Mesendoderm (in vitro differentiated cells): ENCODE measurements at regions not wholly inside any gene's neighbourhood (a gene's known extent, or its start where the extent isn't known, plus 50 kb on each side); places are given as distances from the start of the nearest gene placed in this dataset.

Experiments
- DNase-seq: peaks from one replicate; pipeline ENCODE4 v3.0.0; 2013
- H2AK5ac ChIP-seq: 2 replicates; pipeline ENCODE4 v1.6.1; 2013; ENCODE audit warnings: low read length, inconsistent platforms
- H2BK120ac ChIP-seq: 2 replicates; pipeline ENCODE4 v1.6.1; 2013; ENCODE audit warnings: low read depth, mild to moderate bottlenecking, low read length, moderate library complexity, mixed read lengths
- H2BK15ac ChIP-seq: replicated peaks from 2 replicates; pipeline ENCODE4 v1.6.1; 2013; ENCODE audit warnings: low read depth, mild to moderate bottlenecking, moderate library complexity
- H2BK5ac ChIP-seq: 2 replicates; pipeline ENCODE4 v1.6.1; 2013; ENCODE audit warnings: low read length, inconsistent platforms
- H3K18ac ChIP-seq: 2 replicates; pipeline ENCODE4 v1.6.1; 2013; ENCODE audit warnings: mild to moderate bottlenecking, low read length, mixed read lengths
- H3K23ac ChIP-seq: one replicate; pipeline ENCODE4 v1.6.1; 2013; ENCODE audit warnings: low read length
- H3K27ac ChIP-seq: 2 replicates; pipeline ENCODE4 v1.5.1; 2013; ENCODE audit warnings: low read depth, mild to moderate bottlenecking, inconsistent platforms, low read length, moderate library complexity
- H3K27me3 ChIP-seq: 2 replicates; pipeline ENCODE4 v1.6.1; 2013; ENCODE audit warnings: low read length, control low read depth, mild to moderate bottlenecking, inconsistent platforms; ENCODE audit not compliant: insufficient read depth, poor library complexity
- H3K36me3 ChIP-seq: 2 replicates; pipeline ENCODE4 v1.6.1; 2013; ENCODE audit warnings: low read length, inconsistent platforms; ENCODE audit not compliant: control insufficient read depth, insufficient read depth
- H3K4ac ChIP-seq: one replicate; pipeline ENCODE4 v1.6.1; 2013; ENCODE audit warnings: low read depth, mild to moderate bottlenecking, low read length, moderate library complexity
- H3K4me1 ChIP-seq: 2 replicates; pipeline ENCODE4 v1.6.1; 2013; ENCODE audit warnings: low read depth, low read length, inconsistent platforms; ENCODE audit not compliant: control insufficient read depth
- H3K4me2 ChIP-seq: 2 replicates; pipeline ENCODE4 v1.6.1; 2013; ENCODE audit warnings: low read length
- H3K4me3 ChIP-seq: 2 replicates; pipeline ENCODE4 v1.5.1; 2013; ENCODE audit warnings: mild to moderate bottlenecking, low read length
- H3K56ac ChIP-seq: one replicate; pipeline ENCODE4 v1.6.1; 2013; ENCODE audit warnings: low read length
- H3K79me1 ChIP-seq: 2 replicates; pipeline ENCODE4 v1.6.1; 2013; ENCODE audit warnings: low read length, inconsistent platforms
- H3K79me2 ChIP-seq: 2 replicates; pipeline ENCODE4 v1.6.1; 2013; ENCODE audit warnings: mild to moderate bottlenecking, low read length; ENCODE audit not compliant: control insufficient read depth, insufficient read depth
- H3K9ac ChIP-seq: 2 replicates; pipeline ENCODE4 v1.6.1; 2013; ENCODE audit warnings: low read length, inconsistent platforms
- H4K5ac ChIP-seq: one replicate; pipeline ENCODE4 v1.6.1; 2013; ENCODE audit warnings: low read length
- H4K8ac ChIP-seq: one replicate; pipeline ENCODE4 v1.6.1; 2013; ENCODE audit warnings: low read depth, mild to moderate bottlenecking, control low read depth, low read length, moderate library complexity
- WGBS: extraction: QIAGEN DNeasy Blood & Tissue Kit; methylation state at CpG from one replicate; pipeline ENCODE4 v1.1.7; 2013; ENCODE audit warnings: low lambda C conversion rate, missing lambda C conversion rate; ENCODE audit not compliant: insufficient coverage; ENCODE audit errors: extremely low coverage; 5-methylcytosine and 5-hydroxymethylcytosine counted together

- no peak overlapping the region for H3K9ac ChIP-seq
- no peak overlapping the region for H3K27ac ChIP-seq
- H3K18ac ChIP-seq, result no peak overlapping the region
- no peak overlapping the region for H3K56ac ChIP-seq
- no peak overlapping the region for H2BK5ac ChIP-seq
- no peaks in the 10 kb centered on the region for H3K79me2 ChIP-seq
- no peak overlapping the region for H3K4me3 ChIP-seq
- H3K23ac ChIP-seq, result no peak overlapping the region
- H3K36me3 ChIP-seq, result no peaks in the 10 kb centered on the region
- H3K4ac ChIP-seq, result no peak overlapping the region
- H2AK5ac ChIP-seq, result no peak overlapping the region
- DNase-seq, result peak; percentile 90
- no peak overlapping the region for H2BK120ac ChIP-seq
- H3K27me3 ChIP-seq, result no peaks in the 10 kb centered on the region
- H3K4me2 ChIP-seq, result no peak overlapping the region
- H3K79me1 ChIP-seq, result no peaks in the 10 kb centered on the region
- H2BK15ac ChIP-seq, result no peak overlapping the region
- no peaks in the 10 kb centered on the region for H3K4me1 ChIP-seq
- no peak overlapping the region for H4K8ac ChIP-seq
- WGBS, result no CpG with 5 or more reads among the region's 6 CpGs
- no peak overlapping the region for H4K5ac ChIP-seq
Measured at GRCh38 chr4:128560754-128561495, 248.6 kb upstream of the JADE1 start.

DNA sequence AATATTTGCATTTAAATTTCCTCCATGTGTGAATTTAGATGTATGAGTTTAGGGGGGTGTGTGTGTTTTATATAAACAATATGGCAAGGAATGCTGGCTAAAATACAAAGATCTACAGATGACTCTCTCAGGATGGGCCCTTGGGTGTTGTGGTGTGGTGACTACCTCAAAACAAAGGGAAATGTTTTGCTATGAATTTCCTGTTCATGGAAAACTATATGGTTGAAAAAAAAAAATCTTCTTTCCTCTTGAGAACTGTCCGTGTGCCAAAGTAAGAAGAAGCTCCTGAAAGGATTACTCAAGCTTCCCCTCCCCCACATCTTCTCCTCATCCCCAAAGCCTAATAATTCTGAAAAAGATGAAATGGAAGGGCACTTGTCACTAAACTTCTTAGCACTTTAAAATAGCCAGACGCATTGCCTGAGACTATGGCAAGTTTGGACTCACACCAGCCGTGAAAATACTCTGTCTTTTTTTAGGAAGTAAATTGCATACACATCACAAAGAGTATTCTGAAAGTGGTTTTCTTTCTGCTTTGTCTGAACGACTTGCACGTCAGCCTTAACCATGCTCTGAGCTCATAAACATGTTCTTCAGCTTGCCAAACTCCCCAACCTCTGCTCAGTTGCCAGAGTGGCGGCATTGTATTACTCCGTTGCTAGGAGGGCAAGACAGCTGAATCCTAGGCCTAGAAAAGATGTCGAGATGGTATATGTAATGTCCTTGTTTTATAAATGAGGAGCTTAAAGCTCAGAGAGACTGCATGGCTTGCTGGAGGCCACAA lies 250.4 kb upstream of the JADE1 start:
- no peak for DNase-seq
- H3K79me1 ChIP-seq, result no peaks in the 10 kb centered on the region
- no peak overlapping the region for H3K23ac ChIP-seq
- H2BK5ac ChIP-seq, result no peak overlapping the region
- no peak overlapping the region for H3K4me2 ChIP-seq
- H3K4me3 ChIP-seq, result no peak overlapping the region
- no peak overlapping the region for H3K27ac ChIP-seq
- H3K4me1 ChIP-seq, result no peaks in the 10 kb centered on the region
- no peak overlapping the region for H2BK120ac ChIP-seq
- H3K4ac ChIP-seq, result no peak overlapping the region
- no peak overlapping the region for H3K56ac ChIP-seq
- no peak overlapping the region for H4K8ac ChIP-seq
- peak overlapping the region; percentile 18 for H3K18ac ChIP-seq
- no peak overlapping the region for H2BK15ac ChIP-seq
- no peak overlapping the region for H2AK5ac ChIP-seq
- no peak overlapping the region for H3K9ac ChIP-seq
- H4K5ac ChIP-seq, result no peak overlapping the region
- no peaks in the 10 kb centered on the region for H3K36me3 ChIP-seq
- no CpG with 5 or more reads among the region's 8 CpGs for WGBS
- no peaks in the 10 kb centered on the region for H3K79me2 ChIP-seq
- H3K27me3 ChIP-seq, result no peaks in the 10 kb centered on the region

- H3K4me2 ChIP-seq, result no peak overlapping the region
- no CpG with 5 or more reads among the region's 3 CpGs for WGBS
- no peak overlapping the region for H2BK5ac ChIP-seq
- no peaks in the 10 kb centered on the region for H3K79me1 ChIP-seq
- H3K9ac ChIP-seq, result no peak overlapping the region
- H2AK5ac ChIP-seq, result no peak overlapping the region
- DNase-seq, result no peak
- no peaks in the 10 kb centered on the region for H3K27me3 ChIP-seq
- H3K79me2 ChIP-seq, result no peaks in the 10 kb centered on the region
- no peak overlapping the region for H3K27ac ChIP-seq
- H2BK15ac ChIP-seq, result no peak overlapping the region
- H3K36me3 ChIP-seq, result no peaks in the 10 kb centered on the region
- H4K5ac ChIP-seq, result no peak overlapping the region
- H3K4me3 ChIP-seq, result no peak overlapping the region
- H4K8ac ChIP-seq, result no peak overlapping the region
- no peaks in the 10 kb centered on the region for H3K4me1 ChIP-seq
- H3K18ac ChIP-seq, result no peak overlapping the region
- H3K56ac ChIP-seq, result no peak overlapping the region
- H3K23ac ChIP-seq, result no peak overlapping the region
- H2BK120ac ChIP-seq, result no peak overlapping the region
- no peak overlapping the region for H3K4ac ChIP-seq
Measured at GRCh38 chr4:128556756-128557155, 252.7 kb upstream of the JADE1 start.

GRCh38 chr4:128553686-128554515 lies 255.6 kb upstream of the JADE1 start:
- Histone ChIP-seq H3K27ac (no peak overlapping the region), H3K4me2 (no peak overlapping the region), H2BK120ac (no peak overlapping the region), H2BK15ac (no peak overlapping the region), H3K56ac (no peak overlapping the region), H3K36me3 (no peaks in the 10 kb centered on the region), H3K18ac (no peak overlapping the region), H3K79me1 (no peaks in the 10 kb centered on the region), H3K4ac (no peak overlapping the region), H3K9ac (no peak overlapping the region), H4K5ac (no peak overlapping the region), H3K4me1 (no peaks in the 10 kb centered on the region), H3K4me3 (no peak overlapping the region), H3K27me3 (no peaks in the 10 kb centered on the region), H2BK5ac (no peak overlapping the region), H3K23ac (no peak overlapping the region), H2AK5ac (no peak overlapping the region), H4K8ac (peak overlapping the region; percentile 28), H3K79me2 (no peaks in the 10 kb centered on the region)
- no CpG with 5 or more reads among the region's 5 CpGs for WGBS
- no peak for DNase-seq

DNA sequence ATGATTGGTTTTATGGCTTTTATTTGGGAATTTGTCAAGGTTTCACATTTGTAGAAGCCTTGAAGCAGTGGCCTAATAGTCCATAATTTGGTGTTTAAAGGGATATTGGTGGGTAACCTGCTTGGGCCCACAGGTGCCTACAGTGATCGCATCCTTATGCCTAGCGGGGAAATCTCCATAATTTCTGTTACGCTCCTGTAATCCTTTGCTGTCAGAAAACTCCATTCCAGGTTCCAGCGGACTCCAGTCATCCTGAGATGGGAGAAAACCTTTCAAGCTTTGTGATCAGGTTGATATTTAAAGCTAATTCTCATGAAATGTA lies 257.0 kb upstream of the JADE1 start:
- no peak overlapping the region for H3K23ac ChIP-seq
- no peak overlapping the region for H2AK5ac ChIP-seq
- H4K8ac ChIP-seq, result no peak overlapping the region
- no peak overlapping the region for H2BK120ac ChIP-seq
- H3K79me1 ChIP-seq, result no peaks in the 10 kb centered on the region
- no CpG with 5 or more reads among the region's 4 CpGs for WGBS
- no peak overlapping the region for H4K5ac ChIP-seq
- no peak overlapping the region for H3K9ac ChIP-seq
- no peak overlapping the region for H3K18ac ChIP-seq
- H2BK5ac ChIP-seq, result no peak overlapping the region
- no peak overlapping the region for H3K4me3 ChIP-seq
- H3K79me2 ChIP-seq, result no peaks in the 10 kb centered on the region
- no peak overlapping the region for H3K4me2 ChIP-seq
- DNase-seq, result no peak
- H3K27ac ChIP-seq, result no peak overlapping the region
- no peak overlapping the region for H2BK15ac ChIP-seq
- no peaks in the 10 kb centered on the region for H3K4me1 ChIP-seq
- H3K56ac ChIP-seq, result no peak overlapping the region
- no peaks in the 10 kb centered on the region for H3K27me3 ChIP-seq
- H3K4ac ChIP-seq, result no peak overlapping the region
- no peaks in the 10 kb centered on the region for H3K36me3 ChIP-seq
